Endothelial cell of umbilical vein (primary cell): ENCODE measurements at regions not wholly inside any gene's neighbourhood (a gene's known extent, or its start where the extent isn't known, plus 50 kb on each side); places are given as distances from the start of the nearest gene placed in this dataset.

Source experiments
- BruUV-seq: library from RNA; stranded (reverse); fragments of 400-500 nt; replicated peaks from 2 replicates; lab custom pipeline; 2021; lab: Mats Ljungman, UMichigan
- CTCF ChIA-PET: fragments of 300-600, 350-600 bp; sonication (Branson Sonifier 250); formaldehyde crosslinking; loops from one replicate; lab custom pipeline; 2021; ENCODE audit warnings: antibody characterized with exemption, inconsistent platforms; lab: Charles Lee
- POLR2A ChIA-PET: fragments of 300-600, 350-600 bp; sonication (Branson Sonifier 250); formaldehyde crosslinking; loops from one replicate; lab custom pipeline; 2021; ENCODE audit warnings: antibody characterized with exemption, inconsistent platforms; lab: Charles Lee
- DNase-seq: peaks from one replicate; pipeline ENCODE4 v3.0.0-alpha.2; 2011; ENCODE audit warnings: low read depth, low spot score
- FAIRE-seq: peaks from 2 replicates; lab custom pipeline; 2011; peaks lifted over from hg19 to GRCh38; lab: Jason Lieb, UNC
- H2AFZ ChIP-seq: 2 replicates; pipeline ENCODE4 v1.6.0; 2012; ENCODE audit warnings: low read depth, low read length, control low read depth, inconsistent platforms
- H3K27ac ChIP-seq: 2 replicates; pipeline ENCODE4 v1.5.1; 2011; ENCODE audit warnings: low read depth, mild to moderate bottlenecking, control low read depth, low read length, moderate library complexity; ENCODE audit not compliant: insufficient read depth
- H3K27me3 ChIP-seq, 2 experiments: 2 replicates each; pipeline versions ENCODE4 v1.6.0 to v1.6.1; 2011; ENCODE audit warnings: low read length in 2 of 2, mixed read lengths in 1 of 2; ENCODE audit not compliant: control insufficient read depth in 2 of 2, insufficient read depth in 2 of 2
- H3K36me3 ChIP-seq, 2 experiments: 2 replicates in 1 of 2; 3 replicates in 1 of 2; pipeline ENCODE4 v1.5.1; 2011; ENCODE audit warnings: low read length in 2 of 2, mild to moderate bottlenecking in 1 of 2, moderate library complexity in 1 of 2; ENCODE audit not compliant: control insufficient read depth in 2 of 2, insufficient read depth in 2 of 2; ENCODE audit errors: extremely low read depth in 1 of 2
- H3K4me1 ChIP-seq: 3 replicates; pipeline ENCODE4 v1.5.1; 2011; ENCODE audit warnings: mild to moderate bottlenecking, low read length; ENCODE audit not compliant: control insufficient read depth, insufficient read depth; ENCODE audit errors: extremely low read depth
- H3K4me2 ChIP-seq: 2 replicates; pipeline ENCODE4 v1.6.1; 2011; ENCODE audit warnings: low read length, control low read depth, mixed read lengths; ENCODE audit not compliant: insufficient read depth
- H3K4me3 ChIP-seq, 3 experiments: fragments of 200-600 bp in 1 of 3; sonication (generic), shearing (Covaris generic) in 1 of 3; replicated peaks in 1 of 3; 2 replicates each; pipeline ENCODE4 v1.5.1; 2011 to 2016; ENCODE audit warnings: control low read depth in 3 of 3, low read length in 3 of 3, mild to moderate bottlenecking in 2 of 3, inconsistent platforms in 1 of 3, low read depth in 1 of 3, moderate library complexity in 1 of 3; ENCODE audit not compliant: insufficient read depth in 1 of 3
- H3K79me2 ChIP-seq: 2 replicates; pipeline ENCODE4 v1.6.0; 2012; ENCODE audit warnings: low read length, inconsistent platforms; ENCODE audit not compliant: control insufficient read depth, insufficient read depth
- H3K9ac ChIP-seq: replicated peaks from 2 replicates; pipeline ENCODE3; 2011; ENCODE audit warnings: low read length, control low read depth; ENCODE audit not compliant: insufficient read depth; ENCODE audit errors: extremely low read depth
- H3K9me1 ChIP-seq: replicated peaks from 3 replicates; pipeline ENCODE4 v1.6.0; 2011; ENCODE audit warnings: mild to moderate bottlenecking, low read length; ENCODE audit not compliant: control insufficient read depth, insufficient read depth; ENCODE audit errors: extremely low read depth
- H3K9me3 ChIP-seq: replicated peaks from 2 replicates; pipeline ENCODE4 v1.5.1; 2012; ENCODE audit warnings: low read length, inconsistent platforms; ENCODE audit not compliant: control insufficient read depth, insufficient read depth
- H4K20me1 ChIP-seq: replicated peaks from 2 replicates; pipeline ENCODE3; 2011; ENCODE audit warnings: mild to moderate bottlenecking, low read length; ENCODE audit not compliant: control insufficient read depth, insufficient read depth; ENCODE audit errors: extremely low read depth
- EZH2 ChIP-seq: IDR thresholded peaks from 2 replicates; pipeline ENCODE4 v1.6.1; 2012; ENCODE audit warnings: borderline replicate concordance, low read depth, mild to moderate bottlenecking, moderate library complexity, low read length, inconsistent platforms; ENCODE audit not compliant: severe bottlenecking
- FOS ChIP-seq: IDR thresholded peaks from 2 replicates; pipeline ENCODE4 v1.6.1; 2011; ENCODE audit warnings: mild to moderate bottlenecking, low read length, moderate library complexity, borderline replicate concordance; ENCODE audit not compliant: insufficient read depth
- GATA2 ChIP-seq: IDR thresholded peaks from 2 replicates; pipeline ENCODE4 v1.7.0; 2011; ENCODE audit warnings: low read depth, mild to moderate bottlenecking, moderate library complexity, mixed read lengths, low read length; ENCODE audit not compliant: insufficient read length, insufficient read depth
- JUN ChIP-seq: IDR thresholded peaks from 2 replicates; pipeline ENCODE4 v1.6.1; 2011; ENCODE audit warnings: borderline replicate concordance, low read depth; ENCODE audit not compliant: insufficient read length, insufficient read depth
- MYC ChIP-seq: IDR thresholded peaks from one replicate; pipeline ENCODE4 v1.6.1; 2011; ENCODE audit warnings: mild to moderate bottlenecking, low read depth, low read length
- POLR2A ChIP-seq: IDR thresholded peaks from 2 replicates; pipeline ENCODE4 v1.6.1; 2012; ENCODE audit warnings: low read depth, mild to moderate bottlenecking, control low read depth, low read length
- POLR2AphosphoS5 ChIP-seq: IDR thresholded peaks from 2 replicates; pipeline ENCODE4 v1.6.1; 2012; ENCODE audit warnings: low read depth, mild to moderate bottlenecking, control low read depth, low read length, moderate library complexity; ENCODE audit not compliant: insufficient read depth
- dilution Hi-C: fragments of 300-500 bp; cut with MboI; formaldehyde crosslinking; loops from one replicate; pipeline ENCODE4 v1.15.0; 2019; ENCODE audit warnings: low sequenced_read_pairs; ENCODE audit not compliant: extremely low pct_ligation_motif_present
- intact Hi-C: fragments of 100-400 bp; cut with micrococcal nuclease; formaldehyde crosslinking; loops from one replicate; pipeline ENCODE4 v1.10.0; 2022
- TF ChIP-seq, protein P1 (sequence below), 2 donors: IDR thresholded peaks; 1 replicate in 1 of 2; 2 replicates in 1 of 2; pipeline ENCODE4 v1.5.1; 2011; ENCODE audit warnings: low read length in 2 of 2, mild to moderate bottlenecking in 2 of 2, moderate library complexity in 2 of 2, control low read depth in 1 of 2, inconsistent platforms in 1 of 2, low read depth in 1 of 2; ENCODE audit not compliant: insufficient read depth in 1 of 2; ENCODE audit errors: extremely low read depth in 1 of 2
- TF ChIP-seq, protein P2 (sequence below): IDR thresholded peaks from 2 replicates; pipeline ENCODE4 v1.6.1; 2011; ENCODE audit not compliant: insufficient read depth, insufficient read length

DNA sequence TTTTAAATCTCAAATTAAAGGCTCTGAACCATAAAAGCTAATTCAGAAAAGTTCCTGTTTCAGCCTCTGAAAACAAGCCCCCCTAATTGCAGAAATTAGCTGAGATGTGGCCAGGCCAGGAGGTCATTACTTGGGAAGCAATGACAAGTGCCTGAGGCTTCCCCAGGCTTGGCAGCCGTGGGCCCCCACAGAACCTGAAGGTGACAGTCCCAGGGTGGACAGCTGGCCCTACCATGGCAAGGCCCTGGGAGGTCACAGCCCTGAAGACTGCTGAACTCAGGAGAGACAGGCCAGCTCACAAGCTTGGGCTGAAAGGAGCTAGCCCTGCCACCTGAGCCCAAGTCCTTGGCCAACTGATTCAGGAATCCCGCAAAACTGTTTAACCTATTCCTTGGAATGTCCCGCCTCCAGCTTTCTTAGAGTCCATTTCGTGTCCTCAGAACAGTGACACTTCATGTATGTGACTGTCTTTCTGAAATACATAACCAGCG is 54.3 kb upstream of the PKDCC start:
- ChIA-PET CTCF (interaction anchor here (1.3 kb wide), 2 partner anchors 19 to 140 kb away, joined by 3 read pairs; no protein-coding TSS in a partner anchor), POLR2A (no interaction called here)
- Histone ChIP-seq H3K9ac (no peak overlapping the region), H3K79me2 (no peaks in the 10 kb centered on the region), H3K27ac (no peak overlapping the region), H4K20me1 (no peaks in the 10 kb centered on the region), H3K36me3 (no peaks in the 10 kb centered on the region), H2AFZ (no peak overlapping the region), H3K9me3 (no peaks in the 10 kb centered on the region), H3K9me1 (no peaks in the 10 kb centered on the region), H3K4me1 (no peaks in the 10 kb centered on the region), H3K27me3 (peaks cover 3 to 5% of the 10 kb centered on the region in 2 experiments), H3K4me3 (no peak overlapping the region), H3K4me2 (no peak overlapping the region)
- dilution Hi-C loops = no loop called here
- TF ChIP-seq POLR2A = no peak
- TF ChIP-seq FOS = no peak
- no peak for TF ChIP-seq JUN
- no peak for TF ChIP-seq GATA2
- no peak for TF ChIP-seq POLR2AphosphoS5
- TF ChIP-seq, protein P1, sequence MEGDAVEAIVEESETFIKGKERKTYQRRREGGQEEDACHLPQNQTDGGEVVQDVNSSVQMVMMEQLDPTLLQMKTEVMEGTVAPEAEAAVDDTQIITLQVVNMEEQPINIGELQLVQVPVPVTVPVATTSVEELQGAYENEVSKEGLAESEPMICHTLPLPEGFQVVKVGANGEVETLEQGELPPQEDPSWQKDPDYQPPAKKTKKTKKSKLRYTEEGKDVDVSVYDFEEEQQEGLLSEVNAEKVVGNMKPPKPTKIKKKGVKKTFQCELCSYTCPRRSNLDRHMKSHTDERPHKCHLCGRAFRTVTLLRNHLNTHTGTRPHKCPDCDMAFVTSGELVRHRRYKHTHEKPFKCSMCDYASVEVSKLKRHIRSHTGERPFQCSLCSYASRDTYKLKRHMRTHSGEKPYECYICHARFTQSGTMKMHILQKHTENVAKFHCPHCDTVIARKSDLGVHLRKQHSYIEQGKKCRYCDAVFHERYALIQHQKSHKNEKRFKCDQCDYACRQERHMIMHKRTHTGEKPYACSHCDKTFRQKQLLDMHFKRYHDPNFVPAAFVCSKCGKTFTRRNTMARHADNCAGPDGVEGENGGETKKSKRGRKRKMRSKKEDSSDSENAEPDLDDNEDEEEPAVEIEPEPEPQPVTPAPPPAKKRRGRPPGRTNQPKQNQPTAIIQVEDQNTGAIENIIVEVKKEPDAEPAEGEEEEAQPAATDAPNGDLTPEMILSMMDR (IDR thresholded peaks at IDR 0.05; ENCODE audit: extremely low read depth in 1 of 2, insufficient read depth in 1 of 2, low read depth in 1 of 2, low read length in 2 of 2) = no peak
- no peak for TF ChIP-seq MYC
- TF ChIP-seq EZH2 = no peak
- TF ChIP-seq, protein P2, sequence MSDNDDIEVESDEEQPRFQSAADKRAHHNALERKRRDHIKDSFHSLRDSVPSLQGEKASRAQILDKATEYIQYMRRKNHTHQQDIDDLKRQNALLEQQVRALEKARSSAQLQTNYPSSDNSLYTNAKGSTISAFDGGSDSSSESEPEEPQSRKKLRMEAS = no peak
- FAIRE-seq (no peak), DNase-seq (no peak)
- intact Hi-C loops = no loop called here
- no TSS peak for BruUV-seq
